ENCODE measurements at regions not wholly inside any gene's neighbourhood (a gene's known extent, or its start where the extent isn't known, plus 50 kb on each side); places are given as distances from the start of the nearest gene placed in this dataset.

GRCh38 chrX:44708470-44708869 is 135.4 kb upstream of the DUSP21 start:
- TF ChIP-seq SUZ12 (IDR thresholded peaks at IDR 0.05) (no peak), FOXA1 (IDR thresholded peaks at IDR 0.05) (no peak)

Measured in HEK293T (cell line).